H1 (cell line): ENCODE measurements at regions not wholly inside any gene's neighbourhood (a gene's known extent, or its start where the extent isn't known, plus 50 kb on each side); places are given as distances from the start of the nearest gene placed in this dataset.

Experiments
- CTCF ChIA-PET: fragments of 300-600 bp; sonication (Branson Sonifier 250); formaldehyde crosslinking; loops from one replicate; lab custom pipeline; 2021; ENCODE audit not compliant: partially characterized antibody; lab: Charles Lee
- POLR2A ChIA-PET: fragments of 300-600 bp; sonication (Branson Sonifier 250); formaldehyde crosslinking; loops from one replicate; lab custom pipeline; 2021; ENCODE audit warnings: inconsistent platforms; ENCODE audit not compliant: partially characterized antibody; lab: Charles Lee
- DNase-seq, 2 experiments: peaks; one replicate each; pipeline versions ENCODE4 v3.0.0 to v3.0.0-alpha.2; 2010 to 2022; ENCODE audit warnings: low spot score in 2 of 2, low read depth in 1 of 2, mixed read lengths in 1 of 2
- FAIRE-seq: peaks from 2 replicates; lab custom pipeline; 2011; peaks lifted over from hg19 to GRCh38; lab: Jason Lieb, UNC
- H2AFZ ChIP-seq: 2 replicates; pipeline ENCODE4 v1.8.1; 2012; ENCODE audit warnings: low read length, inconsistent platforms
- H2AK5ac ChIP-seq: 2 replicates; pipeline ENCODE4 v1.6.1; 2013; ENCODE audit warnings: low read depth, low read length
- H2BK120ac ChIP-seq: replicated peaks from 2 replicates; pipeline ENCODE3; 2013; ENCODE audit warnings: low read depth, low read length, inconsistent platforms
- H2BK12ac ChIP-seq: 2 replicates; pipeline ENCODE4 v1.6.1; 2013; ENCODE audit warnings: low read depth, low read length
- H2BK15ac ChIP-seq: 2 replicates; pipeline ENCODE4 v1.6.1; 2013; ENCODE audit warnings: low read length
- H2BK20ac ChIP-seq: 2 replicates; pipeline ENCODE4 v1.6.1; 2013; ENCODE audit warnings: low read length
- H2BK5ac ChIP-seq: 2 replicates; pipeline ENCODE4 v1.6.1; 2013; ENCODE audit warnings: low read depth, low read length
- H3K14ac ChIP-seq: 2 replicates; pipeline ENCODE4 v1.6.1; 2013; ENCODE audit warnings: inconsistent platforms; ENCODE audit not compliant: insufficient read length
- H3K18ac ChIP-seq: 2 replicates; pipeline ENCODE4 v1.6.1; 2013; ENCODE audit warnings: low read length; ENCODE audit errors: extremely low read depth
- H3K23ac ChIP-seq: 2 replicates; pipeline ENCODE4 v1.6.1; 2013; ENCODE audit warnings: inconsistent platforms; ENCODE audit not compliant: insufficient read length
- H3K23me2 ChIP-seq: 2 replicates; pipeline ENCODE4 v1.6.1; 2013; ENCODE audit warnings: low read depth, low read length
- H3K27ac ChIP-seq: 2 replicates; pipeline ENCODE4 v1.6.1; 2011; ENCODE audit warnings: low read depth, low read length, inconsistent platforms
- H3K27me3 ChIP-seq, 4 experiments: replicated peaks in 1 of 4; 1 replicate in 1 of 4; 2 replicates in 3 of 4; pipeline versions ENCODE4 v1.6.1 to v1.8.1; 2011 to 2013; ENCODE audit warnings: low read length in 3 of 4, mild to moderate bottlenecking in 3 of 4, inconsistent platforms in 2 of 4, mixed read lengths in 2 of 4, moderate library complexity in 1 of 4; ENCODE audit not compliant: control insufficient read depth in 3 of 4, insufficient read depth in 3 of 4; ENCODE audit errors: extremely low read depth in 1 of 4
- H3K36me3 ChIP-seq, 4 experiments: 2 replicates each; pipeline versions ENCODE4 v1.6.1 to v1.8.1; 2011 to 2013; ENCODE audit warnings: mild to moderate bottlenecking in 4 of 4, low read length in 3 of 4, moderate library complexity in 2 of 4, control low read depth in 1 of 4, inconsistent platforms in 1 of 4; ENCODE audit not compliant: insufficient read depth in 4 of 4, control insufficient read depth in 2 of 4
- H3K4ac ChIP-seq: replicated peaks from 2 replicates; pipeline ENCODE3; 2013; ENCODE audit warnings: low read length, low read depth, mixed read lengths, inconsistent platforms; ENCODE audit not compliant: insufficient read length
- H3K4me1 ChIP-seq, 4 experiments: replicated peaks in 1 of 4; 1 replicate in 1 of 4; 2 replicates in 3 of 4; pipeline versions ENCODE4 v1.6.1 to v1.8.1; 2011 to 2013; ENCODE audit warnings: low read length in 3 of 4, inconsistent platforms in 2 of 4, mixed read lengths in 1 of 4; ENCODE audit not compliant: insufficient read depth in 4 of 4, control insufficient read depth in 3 of 4
- H3K4me2 ChIP-seq, 2 experiments: 2 replicates each; pipeline versions ENCODE4 v1.6.1 to v1.8.1; 2011 to 2013; ENCODE audit warnings: low read depth in 2 of 2, low read length in 2 of 2, control low read depth in 1 of 2, inconsistent platforms in 1 of 2, mild to moderate bottlenecking in 1 of 2; ENCODE audit not compliant: insufficient read depth in 1 of 2
- H3K4me3 ChIP-seq, 4 experiments: fragments of 200-600, 300-600 bp in 1 of 4; sonication (generic), shearing (Covaris generic), sonication (Bioruptor Twin) in 1 of 4; 2 replicates each; pipeline versions ENCODE4 v1.5.1 to v1.8.1; 2011 to 2016; ENCODE audit warnings: low read length in 4 of 4, low read depth in 3 of 4, control low read depth in 2 of 4, inconsistent platforms in 2 of 4, mild to moderate bottlenecking in 2 of 4, mixed read lengths in 1 of 4, moderate library complexity in 1 of 4; ENCODE audit not compliant: insufficient read depth in 2 of 4; ENCODE audit errors: extremely low read depth in 1 of 4
- H3K56ac ChIP-seq: replicated peaks from 2 replicates; pipeline ENCODE3; 2013; ENCODE audit warnings: low read depth, mild to moderate bottlenecking, mixed read lengths, low read length, inconsistent platforms; ENCODE audit not compliant: insufficient read length
- H3K79me1 ChIP-seq: 2 replicates; pipeline ENCODE4 v1.6.1; 2013; ENCODE audit warnings: low read depth, low read length, control low read depth
- H3K79me2 ChIP-seq, 2 experiments: 2 replicates each; pipeline versions ENCODE4 v1.6.1 to v1.8.1; 2012 to 2013; ENCODE audit warnings: low read length in 2 of 2, mild to moderate bottlenecking in 2 of 2, inconsistent platforms in 1 of 2; ENCODE audit not compliant: insufficient read depth in 2 of 2, control insufficient read depth in 1 of 2
- H3K9ac ChIP-seq, 4 experiments: replicated peaks in 1 of 4; 1 replicate in 1 of 4; 2 replicates in 3 of 4; pipeline versions ENCODE4 v1.6.1 to v1.8.1; 2011 to 2013; ENCODE audit warnings: low read depth in 3 of 4, low read length in 3 of 4, control low read depth in 2 of 4, mild to moderate bottlenecking in 2 of 4, moderate library complexity in 2 of 4, inconsistent platforms in 1 of 4; ENCODE audit errors: extremely low read depth in 1 of 4
- H3K9me3 ChIP-seq, 2 experiments: 2 replicates each; pipeline versions ENCODE4 v1.6.1 to v1.8.1; 2012 to 2013; ENCODE audit warnings: mild to moderate bottlenecking in 2 of 2, moderate library complexity in 2 of 2, control low read depth in 1 of 2, inconsistent platforms in 1 of 2, low read depth in 1 of 2, low read length in 1 of 2, mixed read lengths in 1 of 2; ENCODE audit not compliant: insufficient read depth in 2 of 2
- H4K20me1 ChIP-seq, 2 experiments: replicated peaks in 1 of 2; 2 replicates each; pipeline versions ENCODE3 to v1.8.1; 2011 to 2013; ENCODE audit warnings: inconsistent platforms in 2 of 2, low read length in 2 of 2, mild to moderate bottlenecking in 1 of 2; ENCODE audit not compliant: insufficient read depth in 2 of 2, control insufficient read depth in 1 of 2
- H4K5ac ChIP-seq: 2 replicates; pipeline ENCODE4 v1.6.1; 2013; ENCODE audit warnings: low read length, low read depth, mixed read lengths, inconsistent platforms; ENCODE audit not compliant: insufficient read length
- H4K8ac ChIP-seq: 2 replicates; pipeline ENCODE4 v1.8.0; 2013; ENCODE audit warnings: mild to moderate bottlenecking, moderate library complexity, low read length, inconsistent platforms; ENCODE audit not compliant: insufficient read depth; ENCODE audit errors: extremely low read depth
- H4K91ac ChIP-seq: replicated peaks from 2 replicates; pipeline ENCODE3; 2013; ENCODE audit warnings: low read length, mixed read lengths, inconsistent platforms; ENCODE audit not compliant: insufficient read length
- BACH1 ChIP-seq: IDR thresholded peaks from 2 replicates; pipeline ENCODE4 v1.6.1; 2012; ENCODE audit warnings: low read length, improper control_type of control experiment
- MAX ChIP-seq: IDR thresholded peaks from 2 replicates; pipeline ENCODE4 v1.6.1; 2012; ENCODE audit warnings: inconsistent platforms
- RXRA ChIP-seq: IDR thresholded peaks from 2 replicates; pipeline ENCODE4 v1.6.1; 2011; ENCODE audit warnings: low read depth, mild to moderate bottlenecking, low read length, moderate library complexity; ENCODE audit not compliant: insufficient read depth
- SP4 ChIP-seq: IDR thresholded peaks from 2 replicates; pipeline ENCODE4 v1.6.1; 2012; ENCODE audit warnings: low read length, inconsistent platforms
- TEAD4 ChIP-seq: IDR thresholded peaks from 2 replicates; pipeline ENCODE4 v1.6.1; 2012; ENCODE audit warnings: low read depth, low read length, inconsistent platforms, mixed read lengths
- WGBS, 2 experiments: shearing (Covaris generic) in 1 of 2; methylation state at CpG; one replicate each; pipeline versions ENCODE4 v1.1.6 to v1.1.7; 2013 to 2015; ENCODE audit warnings: low lambda C conversion rate in 2 of 2, mixed read lengths in 2 of 2, inconsistent platforms in 1 of 2, low coverage in 1 of 2, missing lambda C conversion rate in 1 of 2; ENCODE audit not compliant: insufficient replicate concordance in 2 of 2, insufficient coverage in 1 of 2, insufficient read length in 1 of 2; ENCODE audit errors: extremely low coverage in 1 of 2, missing lambda C conversion rate in 1 of 2; 5-methylcytosine and 5-hydroxymethylcytosine counted together

DNA sequence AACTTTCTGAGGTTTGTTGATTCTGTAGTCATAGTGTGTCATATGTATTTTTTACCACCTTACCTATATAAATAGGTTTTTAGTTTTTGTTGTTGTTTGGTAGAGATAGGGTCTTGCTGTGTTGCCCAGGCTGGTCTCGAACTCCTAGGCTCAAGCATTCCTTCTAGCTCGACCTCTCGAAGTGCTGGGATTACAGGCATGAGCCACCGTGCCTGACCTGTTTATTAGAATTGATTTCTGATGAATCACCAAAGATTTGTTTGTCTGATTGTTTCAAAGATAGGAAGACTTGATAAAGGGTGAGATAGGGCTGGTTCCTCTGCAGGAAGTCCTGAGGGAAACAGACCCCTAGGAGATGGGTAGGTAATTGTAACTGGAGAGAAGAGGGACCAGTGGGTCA lies 481.6 kb downstream of the PCNX1 start:
- Histone ChIP-seq H3K23ac (no peak overlapping the region), H3K14ac (no peak overlapping the region), H4K91ac (no peak overlapping the region), H3K79me2 (peaks cover 0 to 82% of the 10 kb centered on the region in 2 experiments; a peak in 2 of 4 replicates), H3K27ac (no peak overlapping the region), H3K9ac (no peak overlapping the region), H3K4ac (no peak overlapping the region), H4K5ac (no peak overlapping the region), H3K56ac (no peak overlapping the region), H4K20me1 (peaks cover 0 to 2% of the 10 kb centered on the region in 2 experiments), H3K18ac (no peak overlapping the region), H3K23me2 (no peaks in the 10 kb centered on the region), H3K79me1 (no peaks in the 10 kb centered on the region; the same call in 1 of the 2 replicates), H3K27me3 (no peaks in the 10 kb centered on the region), H3K36me3 (no peaks in the 10 kb centered on the region), H2BK5ac (no peak overlapping the region), H2AK5ac (no peak overlapping the region), H2BK12ac (no peak overlapping the region), H2BK120ac (no peak overlapping the region), H2AFZ (no peak overlapping the region), H3K4me1 (0 out of 7 replicates have a peak, but pooled peaks cover 0 to 2% (median 0%) of the 10 kb centered on the region in 4 experiments), H2BK15ac (no peak overlapping the region), H2BK20ac (no peak overlapping the region), H4K8ac (no peak overlapping the region), H3K4me2 (no peak overlapping the region), H3K4me3 (no peak overlapping the region), H3K9me3 (no peaks in the 10 kb centered on the region)
- DNase-seq (no peak), FAIRE-seq (no peak)
- 86% methylated on average over 4 of the region's 4 CpGs; no CpG with 5 or more reads in 1 of the 2 experiments for WGBS, 2 experiments
- ChIA-PET POLR2A (no interaction called here), CTCF (interaction anchor here (0.9 kb wide), 1 partner anchor 10 kb away, joined by 3 read pairs; no protein-coding TSS in a partner anchor)
- no peak for TF ChIP-seq BACH1
- TF ChIP-seq MAX, result no peak
- no peak for TF ChIP-seq RXRA
- no peak for TF ChIP-seq TEAD4
- no peak for TF ChIP-seq SP4
